Stimulated activated CD4-positive, alpha-beta T cell treated with anti-CD3 and anti-CD28 coated beads, TNF-alpha, amount 100 ng/mL, for 1 hour (primary cell): ENCODE measurements at regions not wholly inside any gene's neighbourhood (a gene's known extent, or its start where the extent isn't known, plus 50 kb on each side); places are given as distances from the start of the nearest gene placed in this dataset.
"Not testable (repeated sequence)": the region's sequence is repeated elsewhere in the genome, so short reads cannot be mapped to it uniquely, and the experiment has no call there.

Experiments used
- DNase-seq, 3 donors: peaks; one replicate each; pipeline ENCODE4 v3.0.0-alpha.2; 2020; ENCODE audit warnings: low read depth in 3 of 3, low spot score in 1 of 3

DNA sequence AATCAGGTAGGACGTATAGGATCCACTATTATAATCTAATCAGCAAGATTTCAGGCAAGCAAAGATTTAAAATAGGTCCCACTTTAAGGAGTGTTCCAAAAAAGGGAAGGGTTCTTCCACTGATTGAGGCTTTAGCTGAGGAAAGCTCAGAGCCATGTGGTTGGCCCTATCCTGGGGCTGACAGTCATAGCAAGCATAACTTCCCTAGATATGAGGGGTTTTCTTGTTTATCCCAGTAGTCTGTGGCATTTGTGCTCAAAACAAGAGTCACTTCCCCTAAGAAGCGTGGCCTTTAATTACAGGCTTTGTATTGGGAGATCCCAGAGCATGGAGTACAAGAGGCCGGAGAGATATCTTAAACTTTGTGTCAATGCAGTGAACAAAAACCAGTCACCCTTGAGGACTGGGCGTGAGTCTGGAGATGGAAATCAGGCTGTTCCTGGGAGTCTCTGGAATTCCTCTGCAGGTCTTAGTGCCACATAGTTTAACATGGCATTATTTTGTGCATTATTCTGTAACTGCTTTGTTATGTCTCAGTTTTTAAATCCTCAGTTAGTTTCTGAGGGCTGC is 136.9 kb upstream of the FBXO11 start:
- no peak for DNase-seq

DNA sequence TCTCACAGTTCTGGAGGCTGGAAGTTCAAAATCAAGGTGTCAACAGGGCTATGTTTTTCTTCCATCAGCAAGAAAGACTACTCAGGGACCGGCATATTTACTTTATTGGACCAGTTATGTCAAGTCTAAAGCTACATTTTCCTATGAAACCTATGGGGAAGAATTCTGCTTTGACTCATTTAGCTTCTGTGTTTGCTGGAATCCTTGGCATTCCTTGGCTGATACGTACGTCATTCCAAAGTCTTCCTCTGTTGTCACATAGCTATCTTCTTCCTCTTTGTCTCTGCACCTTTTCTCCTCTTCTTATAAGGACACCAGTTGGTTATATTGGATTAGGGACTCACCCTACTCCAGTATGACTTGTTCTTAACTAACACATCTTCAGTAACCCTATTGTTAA is 137.4 kb upstream of the FBXO11 start:
- DNase-seq = no peak

DNA sequence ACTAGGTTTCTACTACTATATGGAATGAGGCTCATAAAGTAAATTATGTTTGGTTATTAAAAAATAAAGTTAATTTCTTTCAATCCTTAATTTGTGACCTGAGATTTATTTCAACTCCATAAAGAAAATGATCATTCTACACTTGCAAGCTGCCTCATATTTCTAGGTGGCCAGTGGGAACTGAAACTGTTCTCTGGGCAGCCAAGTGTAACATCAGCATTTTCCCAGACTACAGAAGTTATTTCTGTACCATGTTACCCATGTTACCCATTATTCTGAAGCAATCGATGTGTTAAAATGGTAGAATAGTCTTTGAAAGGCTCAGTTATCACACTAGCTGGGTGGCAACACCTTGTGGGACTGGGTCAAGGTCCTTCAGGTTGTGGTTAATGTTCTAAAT is 139.3 kb upstream of the FBXO11 start:
- DNase-seq = no peak

DNA sequence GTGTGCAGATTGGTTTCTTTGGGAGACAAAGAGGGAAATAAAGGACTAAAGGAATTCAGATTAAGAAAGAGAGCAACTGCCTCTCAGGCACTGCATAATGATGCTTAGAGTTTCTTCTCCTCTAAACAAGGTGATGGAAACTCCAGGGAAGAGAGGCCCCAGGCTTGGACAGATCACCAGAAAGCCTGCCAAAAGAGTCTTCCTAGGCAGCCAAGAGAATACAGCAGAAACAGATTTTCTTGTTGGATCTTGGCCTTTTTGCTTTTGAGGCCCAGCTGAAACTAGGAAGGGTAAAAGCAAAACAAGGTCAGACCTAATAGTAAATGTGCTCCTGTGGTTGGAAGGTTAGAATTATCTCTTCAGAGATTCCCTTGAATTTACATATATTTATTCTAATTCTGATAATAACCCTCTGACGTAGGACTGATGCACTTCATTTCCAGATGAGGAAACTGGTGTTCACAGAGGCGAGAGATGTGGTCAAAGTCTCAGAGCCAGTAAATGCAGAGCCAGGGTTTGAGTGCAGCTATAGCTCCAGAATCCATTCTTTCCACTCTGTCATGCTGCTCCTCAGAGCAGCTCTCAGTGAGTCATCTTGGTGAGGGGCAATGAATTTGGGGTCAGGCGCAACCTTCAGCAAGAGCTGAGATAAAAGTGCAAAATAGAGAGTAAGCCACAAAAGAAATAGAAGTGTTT is 142.3 kb upstream of the FBXO11 start:
- no peak for DNase-seq

DNA sequence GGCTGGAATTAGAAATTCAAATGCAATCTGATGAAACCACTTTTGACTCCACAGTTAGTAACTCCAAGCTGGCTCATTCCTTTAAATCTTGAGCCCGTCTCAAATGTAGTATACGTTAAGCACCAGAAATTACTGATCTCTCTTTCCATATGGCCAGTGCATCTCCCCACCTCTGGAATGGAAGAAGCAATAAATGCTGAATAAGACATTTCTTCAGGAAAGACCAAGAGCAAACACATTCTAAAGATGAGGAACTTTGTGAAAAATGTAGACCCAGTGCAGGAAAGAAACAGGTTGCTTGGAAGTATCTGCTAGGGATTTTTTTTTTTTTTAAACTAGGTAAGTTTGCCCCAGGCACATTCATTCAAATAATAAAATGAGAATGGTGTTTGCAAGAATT is 143.1 kb upstream of the FBXO11 start:
- DNase-seq = no peak

DNA sequence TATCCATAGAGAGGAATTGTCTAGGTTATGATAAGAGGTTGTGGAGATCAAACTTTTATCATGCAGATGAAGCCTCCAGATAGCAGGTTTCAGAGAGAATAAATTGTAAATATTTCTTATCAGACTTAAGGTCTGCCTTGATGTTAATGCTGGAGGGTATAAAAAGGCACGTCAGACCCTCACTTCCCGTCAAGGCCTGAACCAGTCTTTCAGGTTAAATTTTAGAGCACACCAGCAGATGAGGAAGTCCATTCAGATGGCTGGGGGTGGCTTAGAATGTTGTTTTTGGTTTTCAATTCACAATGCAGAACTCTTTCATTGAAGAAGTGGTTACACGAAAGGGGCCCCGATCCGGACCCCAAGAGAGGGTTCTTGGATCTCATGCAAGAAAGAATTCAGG is 144.4 kb upstream of the FBXO11 start:
- no peak for DNase-seq

DNA sequence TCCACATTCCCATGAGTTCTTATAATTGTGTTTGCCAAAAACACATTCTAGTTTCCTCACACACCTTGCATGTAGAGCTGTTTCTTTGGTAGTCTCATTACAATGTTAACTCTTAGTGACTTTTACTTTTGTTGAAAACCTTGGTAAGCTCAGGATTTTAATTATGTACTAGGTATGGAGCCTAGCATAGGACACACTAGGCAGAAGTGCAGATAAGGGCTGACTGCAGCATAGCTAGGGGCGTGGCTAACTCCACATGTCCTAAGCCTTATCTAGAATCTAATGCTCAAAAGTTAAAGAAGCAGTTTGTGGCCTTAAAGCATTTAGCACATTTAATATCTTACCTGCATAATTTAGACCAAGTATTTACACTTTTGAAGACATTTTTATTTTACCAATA is 153.7 kb upstream of the FBXO11 start:
- DNase-seq = no peak

DNA sequence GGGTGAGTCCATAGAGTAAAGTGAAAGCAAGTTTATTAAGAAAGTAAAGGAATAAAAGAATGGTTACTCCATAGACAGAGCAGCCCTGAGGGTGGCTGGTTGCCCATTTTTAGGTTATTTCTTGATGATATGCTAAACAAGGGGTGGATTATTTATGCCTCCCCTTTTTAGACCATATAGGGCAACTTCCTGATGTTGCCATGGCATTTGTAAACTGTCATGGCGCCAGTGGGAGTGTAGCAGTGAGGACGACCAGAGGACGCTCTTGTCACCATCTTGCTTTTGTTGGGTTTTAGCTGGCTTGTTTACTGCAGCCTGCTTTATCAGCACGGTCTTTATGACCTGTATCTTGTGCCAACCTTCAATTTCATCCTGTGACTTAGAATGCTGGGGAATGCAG is 155.4 kb upstream of the FBXO11 start:
- DNase-seq = not testable (repeated sequence)

DNA sequence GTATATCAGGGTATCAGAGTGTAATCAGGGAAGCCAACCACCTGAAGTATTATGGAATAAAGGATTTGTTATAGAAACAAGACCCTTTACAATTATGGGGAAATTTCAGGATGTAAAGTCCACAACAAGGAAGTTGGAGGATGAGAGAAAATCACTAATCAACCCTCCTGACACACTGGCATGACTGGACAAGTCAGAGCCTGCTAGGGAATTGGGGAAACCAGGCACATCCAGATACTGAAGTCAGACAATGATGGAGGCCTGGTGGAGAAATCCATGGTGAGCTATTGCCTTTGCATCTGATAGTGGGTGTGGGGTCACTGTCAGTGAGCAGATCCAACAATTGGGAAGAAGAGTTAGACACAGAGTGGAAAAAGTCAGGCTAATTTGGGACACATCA is 158.8 kb upstream of the FBXO11 start:
- DNase-seq = no peak

DNA sequence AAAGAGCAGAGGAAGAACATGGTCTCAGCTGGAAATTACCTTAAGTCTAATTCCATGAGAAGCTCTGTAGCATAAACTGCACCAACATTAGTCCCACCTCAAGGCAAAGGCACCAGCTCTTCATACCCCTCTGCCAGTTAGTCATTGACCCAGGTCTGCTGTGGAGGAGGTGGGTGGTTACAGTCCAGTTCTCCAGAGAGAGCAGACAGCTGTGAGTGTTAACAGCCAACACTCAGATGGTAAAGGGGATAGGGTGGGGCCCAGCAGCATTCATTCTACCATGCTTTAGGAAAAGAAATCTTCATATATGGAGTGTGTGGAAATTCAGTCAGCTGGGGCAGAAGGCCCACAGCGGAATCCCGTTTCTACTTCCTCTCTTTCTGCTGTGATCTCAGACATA is 159.7 kb upstream of the FBXO11 start:
- no peak for DNase-seq

DNA sequence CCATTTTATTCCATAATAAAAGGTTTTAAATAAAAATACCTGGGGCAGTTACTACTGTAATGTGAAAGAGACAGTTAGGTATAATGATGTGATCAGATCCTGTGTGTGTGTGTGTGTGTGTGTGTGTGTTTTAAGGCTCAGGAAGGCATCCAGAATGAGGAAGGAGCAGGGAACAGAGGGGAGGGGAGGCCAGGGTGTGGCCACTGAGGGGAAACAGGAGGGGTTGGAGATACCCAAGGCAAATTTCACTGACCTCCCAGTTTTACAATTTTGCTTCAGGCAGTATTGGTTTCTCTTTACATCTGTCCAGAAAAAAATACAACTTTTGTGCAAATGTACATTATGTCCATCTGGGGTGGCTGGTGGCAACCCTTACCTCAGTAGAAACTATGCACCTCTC is 163.5 kb upstream of the FBXO11 start:
- DNase-seq = no peak

DNA sequence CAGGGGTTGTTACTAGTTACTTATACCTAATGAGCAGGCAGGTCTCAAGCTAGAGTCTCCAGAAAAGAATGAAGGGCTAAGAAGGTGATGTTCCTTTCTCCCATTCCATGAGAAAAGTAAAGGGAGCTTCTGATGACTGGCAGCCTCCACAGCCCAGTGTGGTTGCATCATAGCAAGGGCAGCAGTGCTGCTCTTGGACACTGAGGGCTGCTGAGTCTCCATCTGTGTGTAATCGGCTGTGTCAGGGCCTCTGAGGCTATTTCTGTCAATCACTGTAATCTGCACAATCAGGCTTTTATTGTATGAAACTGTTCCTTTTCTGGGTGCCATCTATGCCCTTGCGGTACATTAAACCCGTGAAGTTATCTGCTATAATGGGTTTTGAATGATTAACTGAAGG is 164.1 kb upstream of the FBXO11 start:
- DNase-seq = no peak

DNA sequence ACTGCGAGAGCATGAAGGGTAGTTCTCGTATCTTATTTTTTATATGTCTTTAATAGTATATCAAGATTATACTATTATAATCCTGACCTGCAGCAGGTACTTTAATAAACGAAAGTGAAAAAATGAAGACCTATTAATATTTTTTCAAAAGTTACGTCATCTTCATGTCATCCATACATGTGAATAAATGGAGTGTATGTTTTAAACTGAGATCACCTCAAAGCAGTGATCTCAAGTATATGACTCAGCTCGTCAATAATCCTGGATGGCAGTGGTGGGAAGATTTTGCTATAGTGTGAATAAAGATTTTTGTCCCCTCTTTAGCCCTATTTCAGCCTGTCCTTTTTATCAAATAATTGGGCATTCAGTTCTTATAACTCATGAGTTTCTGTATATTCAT is 166.3 kb upstream of the FBXO11 start:
- DNase-seq = no peak

DNA sequence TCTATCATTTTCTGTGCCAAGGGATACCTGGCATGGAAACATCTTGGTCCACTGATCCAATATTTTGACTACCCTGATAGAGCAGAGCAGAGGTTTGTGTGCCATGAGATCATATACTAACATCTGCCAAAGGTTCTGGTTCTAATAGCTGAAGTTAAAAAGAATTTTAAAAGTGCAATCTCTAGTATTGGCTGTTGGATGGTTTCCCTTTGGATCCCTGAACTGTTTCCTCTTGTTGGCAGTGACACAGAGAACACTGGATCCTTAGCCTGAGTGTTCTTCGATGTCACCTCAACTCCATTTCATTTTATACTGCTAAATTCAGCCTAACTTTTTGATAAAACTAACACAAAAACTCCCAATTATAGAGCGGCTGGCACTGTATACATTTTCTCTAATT is 169.3 kb upstream of the FBXO11 start:
- no peak for DNase-seq

DNA sequence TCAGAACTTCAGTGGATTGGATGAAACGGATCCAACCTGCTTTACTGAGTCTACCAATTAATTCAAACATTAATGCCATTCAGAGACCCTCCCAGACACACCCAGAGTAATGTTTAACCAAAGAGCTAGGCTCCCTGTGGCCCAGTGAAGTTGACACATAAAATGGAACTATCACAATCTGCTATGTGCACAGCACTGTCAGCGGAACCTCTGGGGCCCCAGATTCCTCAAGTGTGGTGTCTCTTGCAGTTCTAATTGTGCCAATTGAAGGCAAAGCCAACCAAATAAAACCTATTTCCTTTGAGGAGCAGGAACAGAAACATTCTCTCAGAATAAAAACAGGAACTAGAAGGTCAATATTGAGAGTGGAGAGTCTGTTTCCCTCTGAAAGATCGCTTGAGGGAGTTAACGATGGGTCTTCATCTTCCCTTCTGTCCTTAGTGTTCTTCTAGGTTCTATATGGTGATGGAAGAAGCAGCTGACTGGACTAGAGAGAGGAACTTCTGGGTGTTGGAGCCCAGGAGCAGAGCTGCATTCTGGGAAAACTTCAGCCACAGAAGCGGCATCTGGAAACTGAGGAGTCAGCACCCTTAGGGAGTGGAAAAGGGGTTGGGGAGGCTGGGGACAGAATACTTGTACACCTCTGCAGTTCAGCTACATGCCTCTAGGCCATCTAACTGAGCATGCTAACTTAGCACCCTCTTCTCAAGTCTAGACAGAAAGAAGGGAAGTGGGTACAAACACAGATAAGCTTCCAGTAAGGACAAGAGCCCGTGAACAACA is 174.4 kb upstream of the FBXO11 start:
- no peak for DNase-seq

DNA sequence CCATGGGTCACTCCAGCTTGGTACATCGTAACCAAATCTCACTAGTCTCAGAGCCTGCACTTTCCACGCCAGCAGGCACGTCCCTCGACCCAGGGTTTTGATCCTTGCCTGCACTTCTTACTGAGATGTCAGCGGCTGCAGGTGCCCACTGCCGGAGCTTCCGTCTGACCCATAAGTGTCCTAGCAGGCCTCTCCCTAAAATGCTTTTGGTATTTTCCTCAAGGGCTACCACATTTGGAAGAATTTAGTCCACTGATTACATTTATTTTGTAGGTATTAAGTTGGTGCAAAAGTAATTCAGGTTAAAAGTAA is 175.0 kb upstream of the FBXO11 start:
- no peak for DNase-seq

DNA sequence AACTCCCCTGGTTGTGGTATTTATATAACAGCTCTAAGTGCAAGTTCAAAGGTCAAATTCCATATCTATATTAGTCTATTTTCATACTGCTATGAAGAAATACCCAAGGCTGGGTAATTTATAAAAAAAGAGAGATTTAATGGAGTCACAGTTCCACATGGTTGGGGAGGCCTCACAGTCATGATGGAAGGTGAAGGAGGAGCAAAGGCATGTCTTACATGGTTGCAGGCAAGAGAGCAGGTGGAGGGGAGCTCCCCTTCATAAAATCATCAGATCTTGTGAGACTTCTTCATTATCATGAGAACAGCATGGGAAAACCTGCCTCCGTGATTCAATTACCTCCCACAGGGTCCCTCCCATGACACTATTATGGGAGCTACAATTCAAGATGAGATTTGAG is 179.6 kb upstream of the FBXO11 start:
- no peak for DNase-seq

DNA sequence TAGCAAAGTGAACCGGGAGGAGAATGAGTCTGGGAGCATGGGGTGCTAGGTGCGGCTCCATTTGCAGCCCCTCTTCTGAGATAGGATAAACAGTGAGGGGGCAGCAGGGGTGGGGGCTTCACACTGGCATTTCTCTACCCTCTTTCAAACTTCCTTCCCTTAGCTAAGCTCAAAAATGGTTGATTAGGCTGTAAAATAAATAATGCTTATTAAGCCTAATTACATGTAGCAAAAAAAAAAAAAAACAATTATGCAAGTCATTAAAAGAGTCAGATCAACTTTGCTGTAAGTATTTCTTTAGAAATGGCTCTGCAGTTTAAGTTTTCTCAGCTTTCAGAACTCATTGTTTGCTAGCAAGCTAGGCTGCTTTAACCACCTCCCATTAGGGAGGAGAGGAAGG is 182.7 kb upstream of the FBXO11 start:
- DNase-seq = no peak

DNA sequence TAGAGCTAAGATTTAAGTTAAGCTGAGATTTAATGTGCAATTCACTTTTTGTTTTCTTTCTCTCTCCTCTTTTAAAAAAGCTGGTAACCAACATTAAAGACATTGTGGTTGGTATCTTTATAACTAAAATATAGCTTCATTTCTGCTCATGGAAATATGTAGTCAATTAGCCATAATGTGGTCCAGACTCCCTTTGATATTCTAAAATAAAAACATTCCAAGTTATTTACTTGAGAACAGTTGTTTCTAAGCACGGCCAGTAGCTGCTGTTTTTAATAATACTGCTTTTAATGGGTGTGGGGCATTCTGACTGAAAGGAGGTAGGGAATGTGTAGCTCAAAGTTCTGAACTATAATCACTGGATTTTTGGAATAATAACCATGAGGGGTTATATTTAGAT is 183.3 kb upstream of the FBXO11 start:
- DNase-seq = no peak

DNA sequence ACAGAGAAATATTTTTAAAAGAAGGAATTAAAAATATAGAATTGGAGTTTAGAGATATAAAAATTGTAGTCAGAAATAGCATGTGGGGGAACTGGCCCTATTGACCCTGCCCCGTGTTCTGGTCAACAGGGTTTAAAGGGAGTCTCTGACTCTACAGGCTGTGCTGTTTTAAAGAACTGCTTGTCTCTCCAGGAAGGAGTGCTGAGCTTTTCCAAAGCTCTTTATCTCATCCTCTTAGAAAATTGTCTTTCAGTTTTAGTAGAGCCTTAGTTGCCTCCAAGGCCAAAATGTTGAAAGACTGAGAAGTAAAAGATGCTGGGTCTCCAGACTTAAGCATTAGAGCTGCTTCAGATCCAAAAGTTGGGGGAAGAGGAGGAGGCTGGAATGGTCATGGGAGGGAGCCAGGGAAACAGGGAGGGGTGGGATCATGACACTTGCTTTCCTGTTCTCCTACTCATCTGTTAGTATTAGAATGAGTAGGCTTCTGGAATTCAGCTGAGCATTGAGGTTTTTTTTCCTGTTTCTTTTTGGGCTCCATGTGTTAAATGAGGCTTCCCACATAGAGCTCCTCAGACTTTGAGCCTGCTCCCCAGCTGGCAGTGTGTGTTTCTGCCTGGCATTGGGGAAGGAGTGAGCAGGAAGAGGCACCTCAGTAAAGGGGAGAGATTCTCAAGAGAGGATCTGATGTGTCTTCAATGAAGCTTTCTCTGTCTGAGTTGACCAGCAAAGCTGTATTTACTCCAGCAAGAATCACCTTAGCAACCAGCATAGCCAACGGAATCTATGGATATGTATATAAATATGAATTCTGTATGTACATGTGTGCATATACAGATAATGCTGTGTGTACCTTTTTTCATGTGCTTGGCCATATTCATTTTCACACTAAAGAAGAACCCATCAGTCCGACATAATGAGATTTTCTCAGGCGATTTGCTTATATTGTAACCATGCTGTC is 186.8 kb upstream of the FBXO11 start:
- DNase-seq = no peak

DNA sequence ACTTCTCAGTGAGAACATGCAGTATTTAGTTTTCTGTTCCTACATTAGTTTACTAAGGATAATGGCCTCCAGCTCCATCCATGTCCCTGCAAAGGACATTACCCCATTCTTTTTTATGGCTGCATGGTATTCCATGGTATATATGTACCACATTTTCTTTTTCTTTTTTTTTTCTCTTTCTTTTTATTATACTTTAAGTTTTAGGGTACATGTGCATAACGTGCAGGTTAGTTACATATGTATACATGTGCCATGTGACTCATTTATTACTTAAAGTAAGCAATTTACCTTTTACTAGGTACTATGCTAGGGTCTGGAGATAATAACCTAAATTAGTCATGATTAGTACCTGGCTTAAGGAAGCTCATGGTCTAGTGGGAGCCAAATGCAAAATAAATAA is 190.5 kb upstream of the FBXO11 start:
- not testable (repeated sequence) for DNase-seq

DNA sequence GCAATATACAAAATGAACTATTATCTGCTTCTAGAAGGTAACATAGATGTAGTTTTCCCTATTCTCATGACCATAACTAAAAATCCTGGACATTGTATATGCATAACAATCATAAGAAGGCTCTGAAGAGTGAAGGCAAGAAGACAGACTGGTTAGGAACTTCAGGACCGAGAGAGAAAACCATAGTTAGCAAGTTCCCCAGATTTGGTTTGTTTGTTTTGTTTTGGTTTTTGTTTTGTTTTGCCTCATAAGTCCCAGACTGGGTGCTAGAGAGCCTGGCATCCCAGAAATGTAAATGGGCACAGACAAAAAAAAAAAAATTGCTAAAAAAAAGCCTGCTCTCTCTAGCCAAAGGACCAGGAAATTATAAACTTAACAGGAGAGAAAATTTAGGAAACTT is 192.2 kb upstream of the FBXO11 start:
- DNase-seq = no peak
